HG02938 (cell line): ENCODE measurements at regions not wholly inside any gene's neighbourhood (a gene's known extent, or its start where the extent isn't known, plus 50 kb on each side); places are given as distances from the start of the nearest gene placed in this dataset.
"Not testable (repeated sequence)": the region's sequence is repeated elsewhere in the genome, so short reads cannot be mapped to it uniquely, and the experiment has no call there.

Source experiments
- ATAC-seq: cut with Tn5 transposase; IDR thresholded peaks from one replicate; pipeline ENCODE4 v1.9.1; 2021; ENCODE audit warnings: mild to moderate bottlenecking, moderate library complexity; ENCODE audit not compliant: unreplicated experiment

- no peak for ATAC-seq
Measured at GRCh38 chr6:106855117-106855516, 119.4 kb downstream of the CD24 start.

- no peak for ATAC-seq
Measured at GRCh38 chr6:106849676-106850332, 124.7 kb downstream of the CD24 start.

GRCh38 chr6:106849120-106849519, 125.4 kb downstream of the CD24 start:
- ATAC-seq: no peak

- peak; percentile 46 for ATAC-seq
Measured at GRCh38 chr6:106847116-106847515, 127.4 kb downstream of the CD24 start.

- ATAC-seq: peak; percentile 54
Measured at GRCh38 chr6:106844930-106845329, 129.6 kb downstream of the CD24 start.

- no peak for ATAC-seq
Measured at GRCh38 chr6:106832766-106833510, 141.6 kb downstream of the CD24 start.

GRCh38 chr6:106830930-106831329, 143.6 kb downstream of the CD24 start:
- no peak for ATAC-seq

GRCh38 chr6:106829451-106829850, 145.1 kb downstream of the CD24 start:
- ATAC-seq: no peak

- no peak for ATAC-seq
Measured at GRCh38 chr6:106827081-106827480, 147.4 kb downstream of the CD24 start.

GRCh38 chr6:106825156-106825555, 149.4 kb downstream of the CD24 start:
- ATAC-seq: no peak

GRCh38 chr6:106823732-106824351, 150.7 kb downstream of the CD24 start:
- no peak for ATAC-seq

- ATAC-seq: no peak
Measured at GRCh38 chr6:106823058-106823457, 151.5 kb downstream of the CD24 start.

GRCh38 chr6:106820412-106820852, 154.1 kb downstream of the CD24 start:
- ATAC-seq: no peak

- no peak for ATAC-seq
Measured at GRCh38 chr6:106811088-106811686, 163.3 kb downstream of the CD24 start.

- ATAC-seq: no peak
Measured at GRCh38 chr6:106808758-106809157, 165.8 kb downstream of the CD24 start.

- ATAC-seq: no peak
Measured at GRCh38 chr6:106807947-106808611, 166.4 kb downstream of the CD24 start.

GRCh38 chr6:106806253-106806652, 168.3 kb downstream of the CD24 start:
- not testable (repeated sequence) for ATAC-seq

GRCh38 chr6:106805771-106806170, 168.8 kb downstream of the CD24 start:
- ATAC-seq: no peak

- no peak for ATAC-seq
Measured at GRCh38 chr6:106804346-106805335, 169.9 kb downstream of the CD24 start.

GRCh38 chr6:106803188-106803587, 171.3 kb downstream of the CD24 start:
- ATAC-seq: no peak
